HAP-1 (cell line): ENCODE measurements at regions not wholly inside any gene's neighbourhood (a gene's known extent, or its start where the extent isn't known, plus 50 kb on each side); places are given as distances from the start of the nearest gene placed in this dataset.

Experiments
- DNase-seq, 2 experiments: peaks; one replicate each; pipeline ENCODE4 v3.0.0-alpha.2; 2016 to 2020; ENCODE audit warnings: low spot score in 2 of 2
- H3K27me3 ChIP-seq: fragments of 250-450 bp; sonication (Bioruptor Pico); 2 replicates; pipeline ENCODE4 v1.5.1; 2020; ENCODE audit warnings: low read depth, mild to moderate bottlenecking, moderate library complexity
- H3K36me3 ChIP-seq: fragments of 250-450 bp; sonication (Bioruptor Pico); replicated peaks from 2 replicates; pipeline ENCODE4 v1.5.1; 2020; ENCODE audit warnings: mild to moderate bottlenecking
- H3K4me1 ChIP-seq: fragments of 250-450 bp; sonication (Bioruptor Pico); 2 replicates; pipeline ENCODE4 v1.5.1; 2020; ENCODE audit warnings: mild to moderate bottlenecking
- H3K4me3 ChIP-seq: fragments of 250-450 bp; sonication (Bioruptor Pico); 2 replicates; pipeline ENCODE4 v1.5.1; 2020; ENCODE audit warnings: mild to moderate bottlenecking, moderate library complexity
- H3K9me3 ChIP-seq: fragments of 250-450 bp; sonication (Bioruptor Pico); 2 replicates; pipeline ENCODE4 v1.5.1; 2020; ENCODE audit warnings: mild to moderate bottlenecking, moderate library complexity
- in situ Hi-C: fragments of 300-500 bp; cut with MboI; formaldehyde crosslinking; loops from 3 replicates; pipeline ENCODE4 v1.14.3; 2020; ENCODE audit warnings: low sequenced_read_pairs, inconsistent platforms, mixed read lengths

GRCh38 chr1:147475488-147475887 lies 65.8 kb upstream of the BCL9 start:
- Histone ChIP-seq H3K36me3 (no peaks in the 10 kb centered on the region), H3K4me3 (no peak overlapping the region), H3K9me3 (no peaks in the 10 kb centered on the region), H3K4me1 (no peaks in the 10 kb centered on the region), H3K27me3 (no peaks in the 10 kb centered on the region; the same call in 1 of the 2 replicates)
- in situ Hi-C loops: no loop called here
- DNase-seq: no peak

- H3K4me1 ChIP-seq: no peaks in the 10 kb centered on the region
- peaks cover 3% of the 10 kb centered on the region for H3K27me3 ChIP-seq
- in situ Hi-C loops: no loop called here
- DNase-seq: no peak
- H3K36me3 ChIP-seq: no peaks in the 10 kb centered on the region
- no peak overlapping the region for H3K4me3 ChIP-seq
- no peaks in the 10 kb centered on the region for H3K9me3 ChIP-seq
Measured at GRCh38 chr1:147478521-147478920, 62.8 kb upstream of the BCL9 start.

GRCh38 chr1:147479864-147480564 lies 61.3 kb upstream of the BCL9 start:
- no peaks in the 10 kb centered on the region for H3K36me3 ChIP-seq
- H3K4me1 ChIP-seq: no peaks in the 10 kb centered on the region
- no peak overlapping the region for H3K4me3 ChIP-seq
- no peak for DNase-seq
- no peaks in the 10 kb centered on the region for H3K9me3 ChIP-seq
- in situ Hi-C loops: no loop called here
- H3K27me3 ChIP-seq: peaks cover 3% of the 10 kb centered on the region

GRCh38 chr1:147480565-147480935 lies 60.8 kb upstream of the BCL9 start:
- H3K36me3 ChIP-seq: no peaks in the 10 kb centered on the region
- H3K27me3 ChIP-seq: peaks cover 3% of the 10 kb centered on the region
- H3K4me1 ChIP-seq: no peaks in the 10 kb centered on the region
- no peaks in the 10 kb centered on the region for H3K9me3 ChIP-seq
- H3K4me3 ChIP-seq: no peak overlapping the region
- in situ Hi-C loops: no loop called here
- no peak for DNase-seq

GRCh38 chr1:147486876-147487656 lies 54.2 kb upstream of the BCL9 start:
- DNase-seq: no peak
- Histone ChIP-seq H3K27me3 (peaks cover 16% of the 10 kb centered on the region), H3K9me3 (no peaks in the 10 kb centered on the region), H3K36me3 (no peaks in the 10 kb centered on the region), H3K4me3 (no peak overlapping the region), H3K4me1 (peaks cover 6% of the 10 kb centered on the region)
- in situ Hi-C loops: no loop called here

GRCh38 chr1:147491098-147491497 lies 50.2 kb upstream of the BCL9 start:
- Histone ChIP-seq H3K36me3 (no peaks in the 10 kb centered on the region), H3K4me1 (peaks cover 9% of the 10 kb centered on the region), H3K9me3 (no peaks in the 10 kb centered on the region), H3K4me3 (no peak overlapping the region), H3K27me3 (peaks cover 9% of the 10 kb centered on the region)
- no peak for DNase-seq
- in situ Hi-C loops: loop anchor here (10.0 kb wide), 1 partner anchor 404 kb away; no protein-coding TSS in a partner anchor
